Heart right ventricle (tissue), 16 donors: ENCODE measurements at regions not wholly inside any gene's neighbourhood (a gene's known extent, or its start where the extent isn't known, plus 50 kb on each side); places are given as distances from the start of the nearest gene placed in this dataset.

ENCODE experiments used
- ATAC-seq, 8 donors: fragments of 200-7000 bp; cut with Tn5 transposase; one replicate each; pipeline ENCODE4 v1.9.1; 2020; ENCODE audit warnings: mild to moderate bottlenecking in 8 of 8, moderate library complexity in 8 of 8, moderate number of reproducible peaks in 1 of 8
- DNase-seq, 2 donors: peaks; one replicate each; pipeline ENCODE4 v3.0.0-alpha.2; 2020
- H3K27ac ChIP-seq, 10 donors: fragments of 200-600 bp; sonication (generic) in 2 of 10; one replicate each; pipeline versions ENCODE4 v1.5.0 to v1.8.0; 2020 to 2022; ENCODE audit warnings: mild to moderate bottlenecking in 3 of 10
- H3K27me3 ChIP-seq, 7 donors: fragments of 200-600 bp; one replicate each; pipeline ENCODE4 v1.8.0; 2021 to 2022; ENCODE audit warnings: mild to moderate bottlenecking in 2 of 7
- H3K36me3 ChIP-seq, 9 donors: fragments of 200-600 bp; sonication (generic) in 1 of 9; one replicate each; pipeline versions ENCODE4 v1.5.0 to v1.8.0; 2020 to 2022; ENCODE audit warnings: mild to moderate bottlenecking in 2 of 9
- H3K4me1 ChIP-seq, 9 donors: fragments of 200-600 bp; sonication (generic) in 1 of 9; one replicate each; pipeline versions ENCODE4 v1.5.0 to v1.8.0; 2020 to 2022; ENCODE audit warnings: mild to moderate bottlenecking in 4 of 9
- H3K4me3 ChIP-seq, 10 donors: fragments of 200-600 bp; sonication (generic) in 2 of 10; one replicate each; pipeline versions ENCODE4 v1.5.0 to v1.8.0; 2020 to 2022; ENCODE audit warnings: mild to moderate bottlenecking in 7 of 10, moderate library complexity in 2 of 10
- H3K9me3 ChIP-seq, 11 donors: fragments of 200-600 bp in 10 of 11; sonication (generic) in 2 of 11; one replicate each; pipeline versions ENCODE4 v1.5.0 to v1.8.0; 2013 to 2022; ENCODE audit warnings: mild to moderate bottlenecking in 2 of 11, control low read depth in 1 of 11, moderate library complexity in 1 of 11
- WGBS, 2 donors: extraction: QIAGEN DNeasy Blood & Tissue Kit; methylation state at CpG; one replicate each; pipeline ENCODE4 v1.1.7; 2013; ENCODE audit warnings: inconsistent platforms in 1 of 2; 5-methylcytosine and 5-hydroxymethylcytosine counted together
- intact Hi-C, 10 donors: fragments of 100-400 bp; cut with DNase I; formaldehyde crosslinking; loops; one replicate each; pipeline versions ENCODE4 v1.11.1 to v1.14.2; 2022
- TF ChIP-seq, protein P1 (sequence below), 9 donors: fragments of 200-600 bp; sonication (generic) in 2 of 9; IDR thresholded peaks; one replicate each; pipeline versions ENCODE4 v1.5.0 to v1.8.0; 2021 to 2022; ENCODE audit warnings: antibody characterized with exemption in 9 of 9, mild to moderate bottlenecking in 5 of 9, moderate library complexity in 1 of 9
- donor health status: Arrhythmogenic right ventricular cardiomyopathy.
- donor health status: ischemic (EF 13 %, LVEDD 7.1; RV severe dilation, severe dysfunction).
- donor health status: healthy with polysubstance abuse.
- donor health status: DM: no; HTN: yes; CAD: no.
- donor health status: DM: no; HTN: no; CAD: no.
- donor health status: ischemic (EF 25% LVEDD 6.9; RV normal size, moderate dysfunction).
- donor health status: ischemic (EF 25% LVEDD 5.7; RV mildly dilated, moderate dysfunction).
- donor health status: healthy.
- donor health status: DM: yes; HTN: yes; CAD: no.
- donor health status: Ischemic cardiomyopathy.
- donor health status: ischemic (EF 35%, LVEDD 5.7; RV mildly dilated, moderate dysfunction).
- donor health status: nonischemic (EF 11% LVEDD 7.7; RV severe dilation, severe dysfunction).
- donor health status: DM: yes; HTN: yes; CAD: no.
- donor health status: PGD.
- donor health status: ischemic (EF 29% LVEDD 5.4; RV normal size, mild dysfunction).
- donor health status: nonischemic (EF 23%, LVEDD 6.1; RV moderate dilation, normal function).

DNA sequence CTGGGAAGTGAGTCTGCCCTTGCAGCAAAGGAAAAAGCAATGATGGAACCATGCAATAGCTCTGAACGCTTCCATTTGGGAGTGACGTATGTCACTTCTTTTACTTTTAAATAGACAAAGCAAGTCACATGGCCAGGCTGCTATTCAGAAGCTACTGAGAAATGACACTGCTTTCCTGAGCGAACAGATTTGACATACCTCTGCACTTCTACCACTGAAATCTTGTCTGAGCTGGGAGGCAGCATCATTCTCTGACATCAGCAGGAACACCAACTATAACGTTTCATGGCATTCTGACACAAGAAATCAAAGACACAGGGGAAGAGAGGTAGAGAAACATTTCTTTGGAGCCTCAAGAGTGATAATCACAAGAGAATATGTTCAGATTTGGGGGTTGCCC, 271.1 kb downstream of the SNX13 start:
- ATAC-seq (no peak), DNase-seq (no peak)
- Histone ChIP-seq H3K27ac (no peak overlapping the region), H3K36me3 (no peaks in the 10 kb centered on the region), H3K9me3 (no peaks in the 10 kb centered on the region), H3K27me3 (no peaks in the 10 kb centered on the region), H3K4me3 (no peak overlapping the region), H3K4me1 (no peaks in the 10 kb centered on the region)
- intact Hi-C loops = no loop called here
- TF ChIP-seq, protein P1, sequence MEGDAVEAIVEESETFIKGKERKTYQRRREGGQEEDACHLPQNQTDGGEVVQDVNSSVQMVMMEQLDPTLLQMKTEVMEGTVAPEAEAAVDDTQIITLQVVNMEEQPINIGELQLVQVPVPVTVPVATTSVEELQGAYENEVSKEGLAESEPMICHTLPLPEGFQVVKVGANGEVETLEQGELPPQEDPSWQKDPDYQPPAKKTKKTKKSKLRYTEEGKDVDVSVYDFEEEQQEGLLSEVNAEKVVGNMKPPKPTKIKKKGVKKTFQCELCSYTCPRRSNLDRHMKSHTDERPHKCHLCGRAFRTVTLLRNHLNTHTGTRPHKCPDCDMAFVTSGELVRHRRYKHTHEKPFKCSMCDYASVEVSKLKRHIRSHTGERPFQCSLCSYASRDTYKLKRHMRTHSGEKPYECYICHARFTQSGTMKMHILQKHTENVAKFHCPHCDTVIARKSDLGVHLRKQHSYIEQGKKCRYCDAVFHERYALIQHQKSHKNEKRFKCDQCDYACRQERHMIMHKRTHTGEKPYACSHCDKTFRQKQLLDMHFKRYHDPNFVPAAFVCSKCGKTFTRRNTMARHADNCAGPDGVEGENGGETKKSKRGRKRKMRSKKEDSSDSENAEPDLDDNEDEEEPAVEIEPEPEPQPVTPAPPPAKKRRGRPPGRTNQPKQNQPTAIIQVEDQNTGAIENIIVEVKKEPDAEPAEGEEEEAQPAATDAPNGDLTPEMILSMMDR (IDR thresholded peaks at IDR 0.05) = no peak
- 82 to 88% methylated on average over 4 of the region's 4 CpGs for WGBS, 2 donors

DNA sequence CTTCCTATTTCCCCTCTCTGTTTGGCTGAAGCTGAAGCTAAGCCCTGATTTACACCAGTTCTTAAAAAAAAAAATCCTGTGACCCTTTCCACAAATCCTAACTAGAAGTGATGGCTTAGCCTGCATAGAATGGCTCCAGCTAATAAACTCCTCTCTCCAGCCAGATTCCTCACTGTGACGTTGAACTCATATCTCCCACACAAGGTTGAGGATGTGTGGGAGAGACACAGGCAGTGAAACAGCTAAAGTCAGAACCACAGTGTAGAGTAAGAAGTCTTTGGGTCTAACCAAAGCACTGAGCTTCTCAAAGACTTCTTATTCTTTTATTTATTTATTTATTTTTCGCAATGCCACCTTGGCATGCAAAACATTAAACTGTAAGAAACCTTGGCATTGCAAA, 268.3 kb downstream of the SNX13 start:
- Histone ChIP-seq H3K9me3 (no peaks in the 10 kb centered on the region), H3K4me3 (no peak overlapping the region), H3K36me3 (no peaks in the 10 kb centered on the region), H3K4me1 (no peaks in the 10 kb centered on the region), H3K27ac (no peak overlapping the region), H3K27me3 (no peaks in the 10 kb centered on the region)
- intact Hi-C loops = no loop called here
- no peak for DNase-seq
- TF ChIP-seq, protein P1 (IDR thresholded peaks at IDR 0.05) = no peak
- ATAC-seq = no peak
- WGBS, 2 donors = 79 to 83% methylated on average over 2 of the region's 2 CpGs

DNA sequence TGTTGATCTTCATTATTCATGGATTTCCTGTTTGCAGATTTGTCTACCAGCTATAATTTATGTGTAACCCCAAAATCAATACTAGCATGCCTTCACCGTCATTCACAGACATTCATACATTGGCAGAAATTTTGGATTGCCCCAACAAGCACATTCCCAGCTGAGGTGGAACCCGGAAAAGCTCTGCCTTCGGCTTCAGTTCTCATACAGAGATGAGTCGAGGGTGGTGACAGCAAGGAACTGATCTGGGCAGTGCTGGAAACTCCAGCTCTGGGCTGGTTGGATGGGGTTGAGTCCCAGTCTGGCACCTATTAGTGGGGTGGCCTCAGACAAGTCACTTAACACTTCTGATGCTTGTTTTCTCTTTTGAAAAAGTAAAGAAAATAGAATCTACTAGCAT, 267.5 kb downstream of the SNX13 start:
- Histone ChIP-seq H3K27me3 (no peaks in the 10 kb centered on the region), H3K36me3 (no peaks in the 10 kb centered on the region), H3K9me3 (no peaks in the 10 kb centered on the region), H3K27ac (no peak overlapping the region), H3K4me1 (no peaks in the 10 kb centered on the region), H3K4me3 (no peak overlapping the region)
- TF ChIP-seq, protein P1 (IDR thresholded peaks at IDR 0.05) = no peak
- ATAC-seq = no peak
- no peak for DNase-seq
- intact Hi-C loops = no loop called here
- 84 to 89% methylated on average over 4 of the region's 4 CpGs for WGBS, 2 donors

DNA sequence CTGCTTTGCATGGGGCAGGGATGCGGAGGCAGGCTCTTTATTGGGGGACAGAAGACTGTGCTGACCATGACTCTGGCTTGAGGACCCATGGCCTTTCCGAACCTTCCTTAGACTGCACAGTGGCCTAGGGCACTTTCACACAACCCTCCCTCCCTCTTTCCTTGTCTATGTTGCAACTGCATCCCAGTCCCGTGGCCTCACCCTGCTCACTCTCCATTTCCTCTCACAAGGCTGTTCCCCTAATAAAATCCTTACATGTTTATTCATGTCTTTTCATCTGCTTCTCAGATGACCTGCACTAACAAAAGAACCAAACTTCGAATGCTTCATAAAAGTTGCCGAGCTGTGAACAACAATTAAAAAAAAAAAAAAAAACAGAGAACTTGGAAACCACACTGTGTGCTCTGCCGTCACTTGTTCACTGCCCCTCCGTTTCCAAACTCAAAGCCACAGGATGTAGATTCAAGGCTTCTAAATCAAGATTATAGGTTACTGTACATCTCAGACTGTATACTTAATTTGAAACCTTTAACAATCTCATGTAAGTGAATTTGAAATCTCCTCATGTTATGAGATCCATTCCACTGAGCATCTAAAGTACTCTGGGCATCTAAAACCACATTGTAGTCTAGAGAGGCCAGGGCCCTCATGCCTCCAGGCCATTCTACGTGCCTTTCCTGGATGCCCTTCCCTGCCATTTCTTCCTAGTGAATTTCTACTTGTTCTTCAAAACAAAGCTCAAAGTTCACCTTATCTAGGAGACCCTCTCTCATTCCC, 265.9 kb downstream of the SNX13 start:
- H3K9me3 ChIP-seq = no peaks in the 10 kb centered on the region
- DNase-seq (no peak), ATAC-seq (no peak)
- no peaks in the 10 kb centered on the region for H3K36me3 ChIP-seq
- WGBS, 2 donors = 88 to 93% methylated on average over 8 of the region's 8 CpGs
- no peak overlapping the region for H3K4me3 ChIP-seq
- no peaks in the 10 kb centered on the region for H3K27me3 ChIP-seq
- peaks cover 0 to 6% (median 0%) of the 10 kb centered on the region in 9 donors for H3K4me1 ChIP-seq
- intact Hi-C loops = no loop called here
- no peak overlapping the region for H3K27ac ChIP-seq
- TF ChIP-seq, protein P1 (IDR thresholded peaks at IDR 0.05) = no peak
